ENCODE measurements at regions not wholly inside any gene's neighbourhood (a gene's known extent, or its start where the extent isn't known, plus 50 kb on each side); places are given as distances from the start of the nearest gene placed in this dataset.

DNA sequence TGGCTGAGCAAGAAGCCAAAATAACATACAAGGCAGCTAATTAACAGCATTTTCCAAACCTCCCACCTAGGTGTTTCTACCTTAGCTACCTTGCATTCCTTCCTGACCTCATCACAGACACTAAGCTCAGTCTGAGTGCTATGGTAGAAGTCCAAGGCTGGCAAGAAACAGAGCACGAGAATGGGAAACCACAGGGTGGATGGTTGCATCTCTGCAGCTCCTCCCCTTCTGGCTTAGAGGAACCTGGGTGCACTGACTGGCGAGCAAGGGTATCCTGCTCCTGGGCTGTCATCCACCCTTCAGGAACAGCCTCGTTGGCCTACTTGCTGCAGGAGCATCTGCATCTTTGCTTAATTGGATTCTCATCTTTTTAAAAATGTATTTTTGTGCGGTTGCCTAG lies 73.1 kb upstream of the KIRREL3 start:
- no peak for DNase-seq

DNA sequence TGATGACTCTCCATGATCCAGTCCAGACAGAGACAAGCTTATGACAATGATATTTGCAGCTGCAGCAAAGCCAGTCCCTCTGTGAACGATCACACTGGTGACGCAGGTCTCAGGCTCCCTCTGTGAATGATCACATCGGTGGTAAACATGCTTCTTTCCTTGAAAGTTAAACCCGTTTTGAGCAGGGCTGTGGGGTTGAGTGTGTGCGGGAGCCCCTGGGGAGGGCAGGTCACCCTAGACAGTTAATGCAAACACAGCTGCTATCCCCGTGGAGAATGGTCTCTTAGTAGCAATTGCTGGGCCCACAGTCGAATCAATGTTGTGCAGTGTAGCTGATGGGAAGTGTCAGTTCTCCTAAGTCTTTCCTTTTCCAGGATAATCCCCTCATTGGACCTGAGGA lies 71.0 kb upstream of the KIRREL3 start:
- Histone ChIP-seq H3K4me3 (ENCODE audit: low read length in 2 of 2) (no peak overlapping the region), H3K36me3 (ENCODE audit: control insufficient read depth in 1 of 2, insufficient read depth in 2 of 2, low read length in 1 of 2) (no peaks in the 10 kb centered on the region), H3K9me3 (ENCODE audit: control insufficient read depth, low read length) (no peaks in the 10 kb centered on the region), H3K27me3 (ENCODE audit: control insufficient read depth in 1 of 2, insufficient read depth in 2 of 2, low read length in 1 of 2) (no peaks in the 10 kb centered on the region), H3K27ac (ENCODE audit: low read depth in 1 of 2, low read length in 2 of 2) (no peak overlapping the region), H3K4me1 (ENCODE audit: control insufficient read depth in 1 of 2, insufficient read depth in 2 of 2, low read length in 2 of 2) (no peaks in the 10 kb centered on the region)
- ATAC-seq (ENCODE audit: low FRiP score) (no peak), DNase-seq (no peak)
- intact Hi-C loops (cut with DNase I) = no loop called here
- 43 to 59% methylated on average over 7 of the region's 7 CpGs for WGBS, 2 donors

More for the DNA sequence above, 73.1 kb upstream of the KIRREL3 start:
- intact Hi-C loops (cut with DNase I) = no loop called here
- Histone ChIP-seq H3K36me3 (ENCODE audit: control insufficient read depth in 1 of 2, insufficient read depth in 2 of 2, low read length in 1 of 2) (no peaks in the 10 kb centered on the region), H3K4me3 (ENCODE audit: low read length in 2 of 2) (no peak overlapping the region), H3K27me3 (ENCODE audit: control insufficient read depth in 1 of 2, insufficient read depth in 2 of 2, low read length in 1 of 2) (no peaks in the 10 kb centered on the region), H3K9me3 (ENCODE audit: control insufficient read depth, low read length) (no peaks in the 10 kb centered on the region), H3K27ac (ENCODE audit: low read depth in 1 of 2, low read length in 2 of 2) (no peak overlapping the region), H3K4me1 (ENCODE audit: control insufficient read depth in 1 of 2, insufficient read depth in 2 of 2, low read length in 2 of 2) (no peaks in the 10 kb centered on the region)
- ATAC-seq (ENCODE audit: low FRiP score) = no peak
- WGBS, 2 donors = 65 to 66% methylated on average over 4 of the region's 4 CpGs

DNA sequence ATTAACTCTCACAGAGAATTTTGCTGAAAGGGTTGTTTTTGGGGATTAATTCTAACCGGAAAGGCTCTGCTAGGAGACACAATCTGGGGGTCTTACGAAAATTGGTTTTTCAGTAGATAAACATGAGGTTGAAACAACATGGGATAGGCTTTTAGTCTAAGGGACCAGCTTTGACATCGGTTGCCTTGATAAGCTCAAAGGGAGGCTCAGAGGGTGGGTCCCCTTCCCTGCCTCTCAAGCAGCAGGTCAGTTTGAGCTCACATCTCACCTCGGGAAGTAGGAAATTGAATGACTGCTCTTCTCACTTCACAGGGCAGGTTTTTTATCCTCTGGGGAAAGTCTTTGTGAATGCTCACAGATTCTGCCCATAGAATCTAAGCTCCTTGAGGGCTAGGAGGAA lies 70.2 kb upstream of the KIRREL3 start:
- Histone ChIP-seq H3K9me3 (ENCODE audit: control insufficient read depth, low read length) (no peaks in the 10 kb centered on the region), H3K36me3 (ENCODE audit: control insufficient read depth in 1 of 2, insufficient read depth in 2 of 2, low read length in 1 of 2) (no peaks in the 10 kb centered on the region), H3K4me1 (ENCODE audit: control insufficient read depth in 1 of 2, insufficient read depth in 2 of 2, low read length in 2 of 2) (no peaks in the 10 kb centered on the region), H3K4me3 (ENCODE audit: low read length in 2 of 2) (no peak overlapping the region), H3K27me3 (ENCODE audit: control insufficient read depth in 1 of 2, insufficient read depth in 2 of 2, low read length in 1 of 2) (no peaks in the 10 kb centered on the region), H3K27ac (ENCODE audit: low read depth in 1 of 2, low read length in 2 of 2) (no peak overlapping the region)
- intact Hi-C loops (cut with DNase I) = no loop called here
- 80 to 87% methylated on average over 4 of the region's 4 CpGs for WGBS, 2 donors
- DNase-seq = no peak
- ATAC-seq (ENCODE audit: low FRiP score) = no peak

DNA sequence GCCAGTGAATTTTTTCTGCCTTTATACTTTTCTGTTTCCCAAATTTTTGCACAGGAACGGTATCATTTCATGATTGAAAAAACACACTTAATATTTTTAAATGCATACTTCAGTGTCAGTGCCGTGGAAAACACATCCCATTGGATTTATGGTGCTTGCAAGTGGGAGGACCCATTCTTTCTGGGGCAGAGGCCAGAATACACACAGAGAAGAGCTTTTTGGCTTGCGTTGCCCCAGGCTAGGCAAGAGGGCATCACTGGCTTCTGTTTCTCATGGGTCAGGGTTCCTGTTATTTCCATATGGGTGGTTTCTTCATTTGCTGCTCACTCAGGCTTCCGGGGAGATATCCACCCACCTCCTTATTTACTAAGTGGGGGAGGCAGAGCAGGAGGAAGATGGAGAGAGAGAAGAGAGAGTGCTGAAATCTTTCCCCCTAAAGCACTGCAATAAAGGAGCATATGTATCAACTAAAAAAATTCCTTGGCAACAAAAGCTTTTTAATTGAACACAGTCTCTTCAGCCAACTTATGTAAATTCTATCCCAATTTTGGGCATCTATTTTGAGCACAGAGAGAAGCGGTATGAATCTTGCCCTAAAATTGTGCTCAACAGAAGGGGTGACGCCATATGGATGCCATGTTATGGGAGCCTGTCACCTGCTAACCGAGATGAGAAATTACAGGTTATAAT lies 66.0 kb upstream of the KIRREL3 start:
- Histone ChIP-seq H3K9me3 (ENCODE audit: control insufficient read depth, low read length) (no peaks in the 10 kb centered on the region), H3K27ac (ENCODE audit: low read depth in 1 of 2, low read length in 2 of 2) (no peak overlapping the region), H3K36me3 (ENCODE audit: control insufficient read depth in 1 of 2, insufficient read depth in 2 of 2, low read length in 1 of 2) (no peaks in the 10 kb centered on the region), H3K4me3 (ENCODE audit: low read length in 2 of 2) (no peak overlapping the region), H3K4me1 (ENCODE audit: control insufficient read depth in 1 of 2, insufficient read depth in 2 of 2, low read length in 2 of 2) (no peaks in the 10 kb centered on the region), H3K27me3 (ENCODE audit: control insufficient read depth in 1 of 2, insufficient read depth in 2 of 2, low read length in 1 of 2) (no peaks in the 10 kb centered on the region)
- 36 to 40% methylated on average over 7 of the region's 7 CpGs for WGBS, 2 donors
- intact Hi-C loops (cut with DNase I) = no loop called here
- ATAC-seq (ENCODE audit: low FRiP score) = no peak
- no peak for DNase-seq

DNA sequence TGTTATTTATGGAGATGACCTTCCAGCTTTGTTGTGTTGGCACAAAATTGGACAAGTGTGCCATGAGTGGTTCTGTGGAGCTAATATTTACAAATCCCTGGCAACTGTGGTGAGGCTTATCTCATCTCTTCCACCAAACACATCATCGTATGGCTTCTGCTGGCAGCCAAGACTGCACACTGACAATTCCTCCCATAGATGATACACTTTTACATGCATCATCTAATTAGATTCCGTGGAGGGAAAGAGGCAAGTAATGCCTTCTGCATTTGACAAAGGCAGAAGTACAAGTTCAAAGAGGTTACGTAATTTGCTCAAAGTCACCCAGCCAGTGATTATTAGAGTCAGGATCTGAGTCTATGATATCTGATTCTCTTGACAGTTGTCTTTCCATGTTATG lies 62.7 kb upstream of the KIRREL3 start:
- 82 to 85% methylated on average over 3 of the region's 3 CpGs for WGBS, 2 donors
- Histone ChIP-seq H3K27ac (ENCODE audit: low read depth in 1 of 2, low read length in 2 of 2) (no peak overlapping the region), H3K36me3 (ENCODE audit: control insufficient read depth in 1 of 2, insufficient read depth in 2 of 2, low read length in 1 of 2) (no peaks in the 10 kb centered on the region), H3K9me3 (ENCODE audit: control insufficient read depth, low read length) (no peaks in the 10 kb centered on the region), H3K4me1 (ENCODE audit: control insufficient read depth in 1 of 2, insufficient read depth in 2 of 2, low read length in 2 of 2) (no peaks in the 10 kb centered on the region), H3K4me3 (ENCODE audit: low read length in 2 of 2) (no peak overlapping the region), H3K27me3 (ENCODE audit: control insufficient read depth in 1 of 2, insufficient read depth in 2 of 2, low read length in 1 of 2) (no peaks in the 10 kb centered on the region)
- ATAC-seq (ENCODE audit: low FRiP score) = no peak
- no peak for DNase-seq
- intact Hi-C loops (cut with DNase I) = no loop called here

DNA sequence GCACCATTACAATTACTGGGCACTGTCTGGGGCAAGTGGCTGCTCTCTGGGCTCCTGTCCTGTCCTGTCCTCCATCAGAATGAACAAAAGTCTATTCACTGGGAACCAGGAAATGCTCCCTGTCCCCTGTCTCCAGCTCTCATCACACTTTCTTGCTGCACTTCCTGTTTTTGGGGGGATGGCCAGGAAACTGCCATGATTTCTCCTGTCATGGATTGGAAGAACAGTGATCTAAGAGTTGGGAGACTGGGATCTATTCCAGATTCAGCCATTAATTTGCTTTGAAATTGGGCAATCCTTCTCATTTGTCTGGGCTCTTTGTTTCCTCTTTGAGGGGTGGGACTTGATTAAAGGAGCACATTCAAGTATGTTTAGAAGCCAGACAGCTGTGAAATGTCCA lies 61.4 kb upstream of the KIRREL3 start:
- ATAC-seq (ENCODE audit: low FRiP score) = no peak
- H3K9me3 ChIP-seq (ENCODE audit: control insufficient read depth, low read length) = no peaks in the 10 kb centered on the region
- intact Hi-C loops (cut with DNase I) = no loop called here
- no peak overlapping the region for H3K4me3 ChIP-seq (ENCODE audit: low read length in 2 of 2)
- DNase-seq = no peak
- no peaks in the 10 kb centered on the region for H3K36me3 ChIP-seq (ENCODE audit: control insufficient read depth in 1 of 2, insufficient read depth in 2 of 2, low read length in 1 of 2)
- no peak overlapping the region for H3K27ac ChIP-seq (ENCODE audit: low read depth in 1 of 2, low read length in 2 of 2)
- no peaks in the 10 kb centered on the region for H3K27me3 ChIP-seq (ENCODE audit: control insufficient read depth in 1 of 2, insufficient read depth in 2 of 2, low read length in 1 of 2)
- H3K4me1 ChIP-seq (ENCODE audit: control insufficient read depth in 1 of 2, insufficient read depth in 2 of 2, low read length in 2 of 2) = no peaks in the 10 kb centered on the region

DNA sequence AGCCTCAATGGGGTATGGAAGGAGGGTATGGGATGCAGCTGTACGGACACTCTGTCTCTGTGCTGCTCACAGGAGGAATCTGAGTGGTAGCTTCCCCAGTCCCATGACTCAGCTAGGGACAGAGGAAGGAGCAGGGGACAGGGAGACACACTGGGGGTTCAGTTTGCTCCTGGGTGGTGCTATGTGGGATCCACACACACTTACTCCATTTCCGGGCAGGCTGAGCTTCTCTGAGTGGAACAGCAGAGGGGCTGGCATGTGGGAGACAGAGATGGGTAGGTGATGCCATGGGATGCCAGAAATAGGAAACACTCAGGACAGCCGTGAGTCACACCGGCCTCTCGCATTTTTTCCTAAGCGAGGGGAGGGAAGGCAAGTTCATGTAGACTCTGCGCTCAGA lies 59.2 kb upstream of the KIRREL3 start:
- Histone ChIP-seq H3K9me3 (ENCODE audit: control insufficient read depth, low read length) (no peaks in the 10 kb centered on the region), H3K27me3 (ENCODE audit: control insufficient read depth in 1 of 2, insufficient read depth in 2 of 2, low read length in 1 of 2) (no peaks in the 10 kb centered on the region), H3K4me1 (ENCODE audit: control insufficient read depth in 1 of 2, insufficient read depth in 2 of 2, low read length in 2 of 2) (no peaks in the 10 kb centered on the region), H3K4me3 (ENCODE audit: low read length in 2 of 2) (no peak overlapping the region), H3K36me3 (ENCODE audit: control insufficient read depth in 1 of 2, insufficient read depth in 2 of 2, low read length in 1 of 2) (no peaks in the 10 kb centered on the region), H3K27ac (ENCODE audit: low read depth in 1 of 2, low read length in 2 of 2) (no peak overlapping the region)
- ATAC-seq (ENCODE audit: low FRiP score) (no peak), DNase-seq (no peak)
- intact Hi-C loops (cut with DNase I) = no loop called here
- WGBS, 2 donors = 61 to 69% methylated on average over 7 of the region's 7 CpGs

DNA sequence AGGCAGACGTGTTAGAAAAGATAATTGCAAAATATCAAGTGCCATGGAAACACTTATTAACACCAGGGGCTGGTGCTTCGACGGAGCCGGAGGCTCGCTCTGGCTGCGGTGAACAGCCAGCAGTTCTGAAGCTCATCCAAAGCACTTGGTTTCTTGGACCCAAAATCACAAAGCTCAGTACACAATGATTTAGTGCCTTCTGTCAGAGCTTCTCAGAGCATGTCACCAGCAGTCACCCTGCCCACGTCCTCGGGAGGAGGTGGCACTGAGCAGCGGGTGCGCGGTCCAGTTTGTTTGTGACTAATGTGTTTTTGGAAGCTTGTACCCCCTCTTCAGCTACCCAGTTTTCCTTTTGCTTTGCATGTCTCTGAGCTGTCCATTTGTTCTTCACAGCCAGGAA lies 58.7 kb upstream of the KIRREL3 start:
- no peaks in the 10 kb centered on the region for H3K36me3 ChIP-seq (ENCODE audit: control insufficient read depth in 1 of 2, insufficient read depth in 2 of 2, low read length in 1 of 2)

DNA sequence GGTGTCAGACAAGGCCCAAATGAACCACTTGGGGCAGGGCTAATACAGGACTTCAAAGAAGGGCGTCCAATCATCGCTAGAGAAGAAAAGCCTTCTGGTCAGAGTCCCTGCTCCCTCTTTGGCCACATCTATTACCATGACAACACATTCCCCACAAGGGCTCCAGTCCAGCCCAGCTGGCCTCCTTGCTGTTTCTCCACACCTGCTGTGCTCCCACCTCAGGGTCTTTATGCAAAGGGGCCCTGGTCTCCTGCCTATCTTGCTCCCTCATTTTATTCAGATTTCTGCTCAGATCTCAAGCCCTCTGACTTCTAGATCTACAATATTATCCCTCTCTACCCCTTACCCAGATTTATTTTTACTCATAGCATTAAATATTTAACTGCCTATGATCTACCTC lies 58.0 kb upstream of the KIRREL3 start:
- Histone ChIP-seq H3K9me3 (ENCODE audit: control insufficient read depth, low read length) (no peaks in the 10 kb centered on the region), H3K27ac (ENCODE audit: low read depth in 1 of 2, low read length in 2 of 2) (no peak overlapping the region), H3K4me1 (ENCODE audit: control insufficient read depth in 1 of 2, insufficient read depth in 2 of 2, low read length in 2 of 2) (no peaks in the 10 kb centered on the region), H3K27me3 (ENCODE audit: control insufficient read depth in 1 of 2, insufficient read depth in 2 of 2, low read length in 1 of 2) (no peaks in the 10 kb centered on the region), H3K4me3 (ENCODE audit: low read length in 2 of 2) (no peak overlapping the region), H3K36me3 (ENCODE audit: control insufficient read depth in 1 of 2, insufficient read depth in 2 of 2, low read length in 1 of 2) (no peaks in the 10 kb centered on the region)
- intact Hi-C loops (cut with DNase I) = no loop called here
- ATAC-seq (ENCODE audit: low FRiP score) (no peak), DNase-seq (no peak)
- 75 to 80% methylated on average over 2 of the region's 2 CpGs for WGBS, 2 donors

More for the DNA sequence above, 58.7 kb upstream of the KIRREL3 start:
- 78 to 81% methylated on average over 11 of the region's 11 CpGs for WGBS, 2 donors
- H3K4me3 ChIP-seq (ENCODE audit: low read length in 2 of 2) = no peak overlapping the region
- ATAC-seq (ENCODE audit: low FRiP score) (no peak), DNase-seq (no peak)
- no peaks in the 10 kb centered on the region for H3K27me3 ChIP-seq (ENCODE audit: control insufficient read depth in 1 of 2, insufficient read depth in 2 of 2, low read length in 1 of 2)
- no peaks in the 10 kb centered on the region for H3K4me1 ChIP-seq (ENCODE audit: control insufficient read depth in 1 of 2, insufficient read depth in 2 of 2, low read length in 2 of 2)
- no peak overlapping the region for H3K27ac ChIP-seq (ENCODE audit: low read depth in 1 of 2, low read length in 2 of 2)
- no peaks in the 10 kb centered on the region for H3K9me3 ChIP-seq (ENCODE audit: control insufficient read depth, low read length)
- intact Hi-C loops (cut with DNase I) = no loop called here
